Glutamatergic neuron (in vitro differentiated cells): ENCODE measurements at regions not wholly inside any gene's neighbourhood (a gene's known extent, or its start where the extent isn't known, plus 50 kb on each side); places are given as distances from the start of the nearest gene placed in this dataset.
"Not testable (repeated sequence)": the region's sequence is repeated elsewhere in the genome, so short reads cannot be mapped to it uniquely, and the experiment has no call there.

Source experiments
- DNase-seq: peaks from one replicate; pipeline ENCODE4 v3.0.0; 2022
- H3K27ac Mint-ChIP-seq: one replicate; pipeline ENCODE4 v1.8.0; 2020; ENCODE audit warnings: mild to moderate bottlenecking, mixed read lengths, inconsistent platforms; ENCODE audit not compliant: unreplicated experiment
- H3K27me3 Mint-ChIP-seq: one replicate; pipeline ENCODE4 v1.8.0; 2020; ENCODE audit warnings: mild to moderate bottlenecking, moderate library complexity, mixed read lengths, inconsistent platforms; ENCODE audit not compliant: unreplicated experiment
- H3K36me3 Mint-ChIP-seq: one replicate; pipeline ENCODE4 v1.8.0; 2020; ENCODE audit warnings: mild to moderate bottlenecking, mixed read lengths, inconsistent platforms; ENCODE audit not compliant: unreplicated experiment
- H3K4me1 Mint-ChIP-seq: one replicate; pipeline ENCODE4 v1.8.0; 2020; ENCODE audit warnings: mild to moderate bottlenecking, low read depth, mixed read lengths, inconsistent platforms; ENCODE audit not compliant: unreplicated experiment
- H3K4me3 Mint-ChIP-seq: one replicate; pipeline ENCODE4 v1.8.0; 2020; ENCODE audit warnings: mild to moderate bottlenecking, mixed read lengths, inconsistent platforms; ENCODE audit not compliant: unreplicated experiment
- H3K9me3 Mint-ChIP-seq: one replicate; pipeline ENCODE4 v1.8.0; 2020; ENCODE audit warnings: mild to moderate bottlenecking, moderate library complexity, mixed read lengths, inconsistent platforms; ENCODE audit not compliant: unreplicated experiment
- TF ChIP-seq, protein P1 (sequence below): fragments of 200-600 bp; sonication (generic); IDR thresholded peaks from one replicate; pipeline ENCODE4 v1.5.0; 2021; ENCODE audit not compliant: partially characterized antibody, unreplicated experiment

- Mint-ChIP-seq H3K4me3 (no peak overlapping the region), H3K9me3 (no peaks in the 10 kb centered on the region), H3K27me3 (no peaks in the 10 kb centered on the region), H3K4me1 (peaks cover 5% of the 10 kb centered on the region), H3K27ac (no peak overlapping the region), H3K36me3 (no peaks in the 10 kb centered on the region)
- TF ChIP-seq, protein P1, sequence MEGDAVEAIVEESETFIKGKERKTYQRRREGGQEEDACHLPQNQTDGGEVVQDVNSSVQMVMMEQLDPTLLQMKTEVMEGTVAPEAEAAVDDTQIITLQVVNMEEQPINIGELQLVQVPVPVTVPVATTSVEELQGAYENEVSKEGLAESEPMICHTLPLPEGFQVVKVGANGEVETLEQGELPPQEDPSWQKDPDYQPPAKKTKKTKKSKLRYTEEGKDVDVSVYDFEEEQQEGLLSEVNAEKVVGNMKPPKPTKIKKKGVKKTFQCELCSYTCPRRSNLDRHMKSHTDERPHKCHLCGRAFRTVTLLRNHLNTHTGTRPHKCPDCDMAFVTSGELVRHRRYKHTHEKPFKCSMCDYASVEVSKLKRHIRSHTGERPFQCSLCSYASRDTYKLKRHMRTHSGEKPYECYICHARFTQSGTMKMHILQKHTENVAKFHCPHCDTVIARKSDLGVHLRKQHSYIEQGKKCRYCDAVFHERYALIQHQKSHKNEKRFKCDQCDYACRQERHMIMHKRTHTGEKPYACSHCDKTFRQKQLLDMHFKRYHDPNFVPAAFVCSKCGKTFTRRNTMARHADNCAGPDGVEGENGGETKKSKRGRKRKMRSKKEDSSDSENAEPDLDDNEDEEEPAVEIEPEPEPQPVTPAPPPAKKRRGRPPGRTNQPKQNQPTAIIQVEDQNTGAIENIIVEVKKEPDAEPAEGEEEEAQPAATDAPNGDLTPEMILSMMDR: no peak
- no peak for DNase-seq
Measured at GRCh38 chrX:13195340-13195739, 124.5 kb downstream of the ATXN3L start.

DNA sequence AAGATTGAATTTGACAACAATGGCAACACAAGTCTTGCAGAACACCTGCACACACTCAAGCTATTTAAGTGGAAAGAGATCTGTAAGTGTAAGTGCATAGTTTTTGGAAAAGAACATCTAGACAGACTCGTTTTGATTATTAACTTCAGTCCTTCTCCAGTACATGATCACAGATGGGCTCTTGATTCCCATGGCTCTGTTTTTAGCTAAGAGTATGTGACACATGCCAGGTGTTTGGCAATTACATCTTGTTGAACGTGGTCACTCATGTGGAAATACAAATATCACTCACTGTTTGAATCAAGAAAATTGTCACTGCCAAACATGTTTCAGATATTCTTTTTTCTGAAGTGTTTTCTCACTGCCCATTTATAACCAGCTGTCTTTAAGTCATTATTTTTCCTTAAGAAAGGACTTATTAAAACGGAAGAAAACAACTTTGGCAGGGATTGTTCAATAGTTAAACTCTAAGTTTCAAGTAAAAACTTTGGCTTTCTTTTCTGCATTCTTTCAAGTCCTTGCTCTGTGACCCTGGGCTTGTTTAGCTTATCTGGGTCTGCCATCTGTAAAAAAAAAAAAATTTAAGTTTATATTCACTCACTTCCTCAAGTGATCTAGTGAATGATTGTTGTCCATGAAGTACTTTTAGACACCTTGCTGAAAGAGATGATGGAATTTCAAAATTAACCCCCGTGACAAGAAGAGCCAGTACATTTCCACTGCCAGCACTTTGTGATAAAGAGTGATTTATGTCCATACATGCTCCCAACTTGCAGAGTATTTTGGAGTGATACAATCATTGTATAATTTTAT is 125.4 kb downstream of the ATXN3L start:
- DNase-seq: no peak
- H3K27ac Mint-ChIP-seq: no peak overlapping the region
- no peak overlapping the region for H3K4me3 Mint-ChIP-seq
- peaks cover 5% of the 10 kb centered on the region for H3K4me1 Mint-ChIP-seq
- no peaks in the 10 kb centered on the region for H3K9me3 Mint-ChIP-seq
- no peaks in the 10 kb centered on the region for H3K36me3 Mint-ChIP-seq
- TF ChIP-seq, protein P1: no peak
- no peaks in the 10 kb centered on the region for H3K27me3 Mint-ChIP-seq

DNA sequence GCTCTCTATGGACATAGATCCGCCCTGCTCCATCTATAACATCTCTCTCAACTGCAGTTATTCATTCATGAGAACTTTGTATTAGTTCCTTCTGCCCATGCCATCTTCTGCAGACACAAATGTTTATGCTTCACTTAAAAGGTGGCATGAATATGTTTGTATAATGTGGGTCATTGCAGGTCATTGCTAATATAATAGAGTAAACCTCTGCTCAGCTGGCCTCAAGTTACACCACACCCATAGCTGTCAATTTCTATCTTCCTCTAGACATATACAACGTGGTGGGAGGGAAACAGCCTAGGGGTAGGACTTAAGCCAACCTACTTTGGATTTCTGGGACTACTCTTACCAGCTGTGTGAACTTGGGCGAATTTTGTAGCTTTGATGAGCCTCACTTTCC is 129.8 kb downstream of the ATXN3L start:
- Mint-ChIP-seq H3K4me1 (peaks cover 5% of the 10 kb centered on the region), H3K27me3 (no peaks in the 10 kb centered on the region), H3K4me3 (no peak overlapping the region), H3K36me3 (no peaks in the 10 kb centered on the region), H3K9me3 (no peaks in the 10 kb centered on the region), H3K27ac (no peak overlapping the region)
- no peak for DNase-seq
- TF ChIP-seq, protein P1: no peak

- Mint-ChIP-seq H3K9me3 (no peaks in the 10 kb centered on the region), H3K27me3 (no peaks in the 10 kb centered on the region), H3K27ac (no peak overlapping the region), H3K4me1 (peaks cover 5% of the 10 kb centered on the region), H3K36me3 (no peaks in the 10 kb centered on the region), H3K4me3 (no peak overlapping the region)
- TF ChIP-seq, protein P1: no peak
- no peak for DNase-seq
Measured at GRCh38 chrX:13189380-13189779, 130.5 kb downstream of the ATXN3L start.

DNA sequence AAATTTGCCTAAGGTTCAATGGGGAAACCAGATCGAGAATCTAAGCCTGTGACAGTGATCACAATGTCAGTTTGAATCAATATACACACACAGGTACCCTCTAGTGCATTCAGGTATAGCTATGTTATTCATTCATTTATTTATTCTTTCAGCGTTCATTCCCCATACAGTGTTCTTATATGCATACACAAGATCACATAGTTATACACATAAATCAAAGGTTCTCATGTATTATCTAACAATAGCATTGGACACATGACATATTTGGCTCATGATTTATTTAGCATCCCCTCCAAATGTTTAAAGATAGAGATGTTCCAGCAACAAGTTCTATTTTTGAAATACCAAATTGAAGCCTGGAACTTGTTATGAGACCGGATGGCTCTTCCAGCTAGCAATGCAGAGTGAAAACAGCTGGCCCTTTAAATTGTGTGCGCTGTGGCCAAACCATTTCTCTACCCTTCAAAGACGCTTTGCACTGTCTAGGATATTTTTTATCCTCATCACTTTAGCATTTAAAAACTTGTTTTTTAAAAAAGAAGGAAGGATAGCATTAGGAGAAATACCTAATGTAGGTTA is 131.0 kb downstream of the ATXN3L start:
- Mint-ChIP-seq H3K36me3 (no peaks in the 10 kb centered on the region), H3K4me3 (no peak overlapping the region), H3K27me3 (peaks cover 1% of the 10 kb centered on the region), H3K27ac (no peak overlapping the region), H3K9me3 (no peaks in the 10 kb centered on the region), H3K4me1 (peaks cover 2% of the 10 kb centered on the region)
- TF ChIP-seq, protein P1: no peak
- no peak for DNase-seq

- not testable (repeated sequence) for H3K4me1 Mint-ChIP-seq, H3K27ac Mint-ChIP-seq, H3K36me3 Mint-ChIP-seq, H3K27me3 Mint-ChIP-seq, H3K9me3 Mint-ChIP-seq, H3K4me3 Mint-ChIP-seq, DNase-seq
Measured at GRCh38 chrX:13186643-13187042, 133.2 kb downstream of the ATXN3L start.
